NCI-H748 (cell line): ENCODE measurements at regions not wholly inside any gene's neighbourhood (a gene's known extent, or its start where the extent isn't known, plus 50 kb on each side); places are given as distances from the start of the nearest gene placed in this dataset.
A peak's percentile ranks its signal among the peaks of the same experiment; 100 is the strongest.

Source experiments
- DNase-seq: peaks from one replicate; lab custom pipeline; 2025; ENCODE audit not compliant: unreplicated experiment; lab: John Stamatoyannopoulos, UW

DNA sequence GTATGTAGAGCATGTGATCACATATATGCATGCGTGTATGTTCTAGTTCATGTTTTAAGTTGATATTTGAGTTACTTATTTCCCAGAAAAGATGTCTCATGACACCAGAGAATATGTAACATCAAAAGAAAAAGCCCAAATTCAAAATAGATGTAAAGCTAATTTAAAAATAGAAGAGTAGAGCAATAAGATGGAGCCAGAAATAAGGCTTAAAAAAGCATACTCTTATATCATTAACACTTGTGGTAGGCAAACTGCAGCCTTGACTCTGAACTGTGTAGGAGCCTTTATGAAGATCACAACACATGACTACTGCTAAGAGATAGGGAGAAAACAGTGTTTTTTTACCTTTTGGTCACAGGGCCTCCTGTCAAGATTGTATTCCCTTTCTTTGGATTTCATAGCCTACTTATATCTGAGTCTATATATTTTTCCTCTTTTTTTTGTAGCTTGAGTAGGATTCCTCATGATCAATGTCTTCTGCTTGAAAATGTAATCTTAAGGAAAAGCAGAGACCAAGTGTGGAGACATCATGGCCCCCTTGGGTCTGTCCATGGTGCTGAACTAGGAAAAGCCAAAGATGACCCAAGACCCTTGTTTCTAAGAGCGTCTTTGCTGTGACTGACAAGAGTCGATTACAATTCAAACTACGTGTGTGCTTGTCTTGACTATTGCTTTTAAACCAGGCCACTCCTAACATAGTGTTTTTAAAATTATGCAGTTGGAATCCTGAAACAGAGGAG lies 390.4 kb downstream of the SHISA9 start:
- DNase-seq = no peak

DNA sequence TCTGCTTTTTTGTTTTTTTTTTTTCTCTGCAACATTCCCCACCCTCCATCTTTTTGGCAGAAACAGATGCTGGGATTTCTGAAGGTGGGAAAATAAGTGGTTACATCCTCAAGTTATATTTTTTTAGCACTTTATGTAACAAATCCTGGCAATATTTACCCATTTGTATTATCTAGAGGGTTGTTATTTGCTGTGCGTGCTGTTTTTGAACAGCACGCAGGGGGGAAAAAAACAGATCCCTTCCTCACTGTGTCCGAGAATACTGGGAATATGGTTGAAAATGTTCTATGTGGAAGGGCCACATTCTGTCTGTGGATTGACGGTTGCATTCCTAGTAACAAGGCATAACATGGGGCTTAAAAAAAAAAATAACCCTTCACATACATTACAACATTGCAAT lies 394.8 kb downstream of the SHISA9 start:
- no peak for DNase-seq

- no peak for DNase-seq
Measured at GRCh38 chr16:13298666-13299065, 397.3 kb downstream of the SHISA9 start.

DNA sequence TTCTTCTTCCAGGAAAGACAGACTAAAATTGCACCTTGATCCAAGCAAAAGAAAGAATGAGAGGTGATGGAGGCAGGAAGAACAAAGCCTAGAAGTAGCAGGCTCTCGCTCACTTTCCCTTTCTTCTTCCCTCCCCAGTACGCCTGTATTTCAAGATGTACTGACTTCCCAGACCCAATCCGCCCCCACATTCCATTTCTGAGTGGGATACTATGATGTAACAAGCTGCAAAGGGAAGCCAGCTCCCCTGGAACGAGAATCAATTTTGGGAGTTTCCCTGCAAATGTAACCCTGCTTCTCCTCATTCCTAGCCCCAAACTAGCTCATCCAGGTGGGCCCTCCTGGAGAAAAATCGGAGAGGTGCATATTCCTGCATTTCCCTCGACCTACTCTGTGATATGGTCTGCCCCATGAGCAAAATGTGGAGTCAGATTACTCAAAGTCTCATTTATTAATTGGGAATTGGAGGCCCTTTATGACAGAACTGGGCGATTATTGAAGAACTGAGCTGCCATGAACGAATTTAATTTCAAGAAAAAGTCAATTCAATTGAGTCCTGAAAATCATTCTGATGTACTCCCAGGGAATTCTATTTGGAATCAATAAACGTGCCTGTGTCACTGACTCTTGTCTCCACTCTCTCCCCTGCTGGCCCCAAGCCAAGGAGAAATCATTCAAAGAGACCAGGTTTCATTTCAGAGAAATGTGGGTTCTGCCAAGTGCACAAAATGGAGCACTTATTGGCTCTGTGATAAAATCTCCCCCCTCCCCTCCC lies 398.9 kb downstream of the SHISA9 start:
- DNase-seq = no peak

GRCh38 chr16:13305019-13305755 lies 403.8 kb downstream of the SHISA9 start:
- DNase-seq = no peak

GRCh38 chr16:13306161-13306995 lies 405.0 kb downstream of the SHISA9 start:
- no peak for DNase-seq

DNA sequence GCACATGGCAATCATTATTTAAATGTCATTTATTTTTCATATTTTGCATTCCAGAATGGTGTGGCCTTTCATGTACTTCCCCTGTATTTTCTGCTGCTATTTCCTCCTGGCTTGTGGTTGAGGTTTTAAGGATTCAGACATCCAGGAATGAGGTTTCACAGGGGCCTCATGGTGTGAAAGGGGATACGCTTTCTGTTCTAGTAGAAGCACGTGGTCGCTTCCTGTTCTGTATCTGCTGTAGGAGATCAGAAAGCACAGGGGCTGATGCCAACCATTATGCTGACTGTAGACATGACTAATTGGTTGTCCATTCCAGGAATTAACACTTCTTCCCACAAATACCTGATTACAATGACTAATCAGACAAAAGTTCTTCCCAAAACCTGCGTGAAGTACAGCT lies 405.9 kb downstream of the SHISA9 start:
- no peak for DNase-seq

DNA sequence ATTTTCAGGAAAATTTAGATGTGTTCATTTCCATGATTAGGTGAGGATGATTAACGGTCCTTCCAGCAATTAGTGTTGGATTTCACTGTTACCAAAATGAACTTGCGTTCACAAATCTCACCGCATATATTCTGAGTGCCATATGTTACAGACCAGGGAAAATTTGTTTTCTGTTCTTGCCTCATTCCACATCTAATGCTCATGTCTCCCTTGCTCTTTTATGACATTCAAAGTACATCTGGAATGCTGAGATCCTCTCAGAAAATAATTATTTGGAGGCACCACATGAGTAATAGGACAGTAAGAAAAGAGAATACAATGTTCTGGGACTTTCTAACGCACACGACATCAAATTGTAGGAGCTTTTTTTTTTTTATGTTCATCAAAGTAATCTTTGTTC lies 406.5 kb downstream of the SHISA9 start:
- DNase-seq = no peak

DNA sequence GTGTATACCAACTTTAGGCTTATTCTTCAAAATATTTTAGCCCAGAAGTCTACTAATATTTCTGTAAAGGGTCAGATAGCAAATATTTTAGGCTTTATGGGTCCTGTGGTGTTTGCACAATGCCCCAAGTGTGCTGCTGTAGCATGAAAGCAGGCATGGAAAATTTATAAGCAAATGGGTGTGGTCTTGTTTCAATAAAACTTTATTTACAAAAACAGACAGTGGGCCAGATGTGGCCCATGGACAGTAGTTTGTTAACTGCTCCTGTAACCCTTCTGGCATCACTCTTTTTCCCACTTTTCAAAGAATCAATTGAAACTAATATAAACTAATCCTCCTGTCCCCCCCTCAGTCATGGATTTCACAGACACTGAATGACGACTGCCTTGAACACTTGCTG lies 410.7 kb downstream of the SHISA9 start:
- DNase-seq = no peak

DNA sequence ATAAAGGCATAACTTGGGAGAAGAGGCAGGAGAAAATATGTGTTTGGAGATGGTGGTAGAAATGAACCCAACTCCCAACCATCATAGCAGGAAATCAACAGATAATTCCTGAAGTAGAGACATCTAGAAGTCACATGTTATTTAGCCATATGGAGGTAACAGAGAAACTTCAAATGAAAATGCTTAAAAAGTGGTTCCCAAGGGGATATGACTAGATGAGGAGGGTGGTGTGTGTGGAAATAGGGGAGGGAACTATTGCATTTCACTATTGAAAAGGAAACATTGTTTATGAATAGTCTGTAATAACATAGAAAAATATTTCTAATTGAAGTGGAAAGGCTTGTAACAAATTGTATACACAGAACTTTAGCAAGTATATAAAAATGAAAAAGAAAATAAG lies 412.0 kb downstream of the SHISA9 start:
- DNase-seq = no peak

DNA sequence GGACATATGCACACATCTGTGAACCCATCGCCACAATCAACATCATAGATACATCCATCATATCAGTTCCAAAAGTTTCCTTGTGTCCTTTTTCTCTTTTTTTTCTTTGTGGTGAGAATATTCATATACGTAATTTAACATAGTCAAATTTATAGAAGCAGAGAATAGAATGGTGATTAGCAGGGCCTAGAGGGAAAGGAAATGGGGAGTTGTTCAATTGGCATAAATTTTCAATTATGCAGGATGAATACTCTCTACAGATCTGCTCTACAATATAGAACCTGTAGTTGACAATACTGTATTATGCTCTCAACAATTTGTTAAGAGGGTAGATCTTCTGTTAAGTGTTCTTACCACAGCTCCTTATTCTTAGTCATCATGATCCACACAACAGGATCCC lies 413.2 kb downstream of the SHISA9 start:
- no peak for DNase-seq

DNA sequence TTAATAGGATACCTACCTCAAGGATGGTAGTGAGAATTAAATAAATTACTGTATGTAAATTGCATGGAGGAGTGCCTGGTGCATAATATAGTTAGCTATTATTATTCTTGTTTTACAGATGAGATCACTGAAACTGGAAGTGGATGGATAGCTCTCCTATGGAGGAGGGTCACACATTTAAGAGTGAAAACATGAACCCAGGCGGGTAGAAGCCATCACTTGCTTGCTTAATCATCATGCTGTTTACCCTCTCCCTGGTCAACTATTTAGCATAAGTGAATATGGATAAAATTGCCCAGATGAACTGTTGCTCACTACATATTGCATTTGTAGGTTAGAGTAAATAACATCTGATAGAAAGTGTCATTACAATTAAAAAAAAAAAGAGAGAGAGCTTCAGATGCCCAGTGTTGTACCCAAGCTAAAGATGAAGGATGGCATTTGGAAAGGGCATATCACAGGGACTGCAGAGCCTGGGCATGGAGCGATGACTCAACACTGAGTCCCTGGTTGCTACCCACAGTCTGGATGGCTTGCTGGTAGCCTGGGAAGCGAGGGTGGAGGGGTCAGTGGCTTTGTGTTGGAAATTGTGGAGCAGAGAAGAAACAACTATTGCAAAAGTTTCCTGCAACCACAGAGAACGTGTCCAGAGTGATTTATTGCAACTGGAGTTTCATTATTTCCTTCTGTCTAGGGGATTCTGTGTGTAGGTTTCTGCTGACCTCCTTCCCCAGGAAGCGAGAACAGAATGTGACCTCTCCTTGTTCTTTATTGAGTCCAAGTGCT lies 414.4 kb downstream of the SHISA9 start:
- no peak for DNase-seq

GRCh38 chr16:13322336-13322735 lies 420.9 kb downstream of the SHISA9 start:
- DNase-seq = no peak

DNA sequence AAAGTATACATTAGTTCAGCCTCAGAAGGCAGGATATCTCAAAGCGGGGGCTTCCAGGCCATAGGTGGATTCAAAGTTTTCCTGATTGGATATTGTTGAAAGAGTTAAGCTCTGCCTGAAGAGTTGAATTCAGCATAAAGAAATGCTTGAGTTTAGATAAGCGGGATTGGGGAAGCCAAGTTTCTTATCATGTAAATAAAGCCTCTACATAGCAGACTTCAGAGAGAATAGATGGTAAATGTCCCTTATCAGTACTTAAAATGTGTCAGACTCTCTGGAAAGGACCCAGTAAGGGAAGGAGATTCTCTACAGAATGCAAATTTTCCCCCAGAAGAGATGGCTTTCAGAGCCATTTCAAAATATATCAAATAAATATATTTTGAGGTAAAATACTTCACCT lies 423.5 kb downstream of the SHISA9 start:
- DNase-seq = no peak

GRCh38 chr16:13325396-13325795 lies 424.0 kb downstream of the SHISA9 start:
- no peak for DNase-seq

DNA sequence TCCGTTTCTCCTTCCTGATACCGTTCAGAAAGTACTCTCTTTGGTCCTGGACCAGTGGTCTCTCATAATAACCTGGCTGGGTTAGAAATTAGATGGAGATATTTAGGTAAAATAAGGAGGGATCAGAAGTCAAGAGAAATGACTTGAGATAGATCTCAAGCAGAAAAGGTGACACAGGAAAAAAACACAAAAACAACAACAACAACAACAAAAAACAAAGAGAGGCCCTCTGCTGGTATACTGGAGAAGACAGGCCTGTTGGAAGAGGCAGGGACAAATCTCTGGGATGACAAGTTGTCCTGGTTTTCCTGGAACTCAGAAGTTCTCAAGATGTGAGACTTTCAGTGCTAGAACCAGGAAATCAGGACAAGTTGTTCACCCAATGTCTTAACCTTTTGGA lies 430.5 kb downstream of the SHISA9 start:
- DNase-seq = no peak

- DNase-seq = no peak
Measured at GRCh38 chr16:13332713-13333255, 431.4 kb downstream of the SHISA9 start.

DNA sequence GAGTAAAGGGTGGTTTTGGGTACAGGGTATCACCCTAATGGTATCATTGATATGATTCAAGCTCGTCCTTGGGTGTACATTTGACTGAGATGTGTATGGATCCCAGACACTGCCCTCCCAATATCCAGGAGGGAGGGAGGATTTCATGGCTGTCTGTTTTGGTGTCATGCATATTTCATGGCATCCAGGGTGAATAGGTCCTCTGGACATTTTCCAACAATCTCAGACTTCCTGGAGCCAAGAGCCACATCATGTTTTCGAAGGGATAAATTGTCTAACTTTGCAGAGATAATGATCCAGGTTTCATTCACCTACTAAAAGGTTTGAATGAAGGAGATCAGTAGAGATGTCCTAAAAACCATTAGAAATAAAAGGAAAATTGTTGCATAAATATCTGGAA lies 431.9 kb downstream of the SHISA9 start:
- DNase-seq = peak; percentile 57

- DNase-seq = no peak
Measured at GRCh38 chr16:13335879-13336278, 434.5 kb downstream of the SHISA9 start.

DNA sequence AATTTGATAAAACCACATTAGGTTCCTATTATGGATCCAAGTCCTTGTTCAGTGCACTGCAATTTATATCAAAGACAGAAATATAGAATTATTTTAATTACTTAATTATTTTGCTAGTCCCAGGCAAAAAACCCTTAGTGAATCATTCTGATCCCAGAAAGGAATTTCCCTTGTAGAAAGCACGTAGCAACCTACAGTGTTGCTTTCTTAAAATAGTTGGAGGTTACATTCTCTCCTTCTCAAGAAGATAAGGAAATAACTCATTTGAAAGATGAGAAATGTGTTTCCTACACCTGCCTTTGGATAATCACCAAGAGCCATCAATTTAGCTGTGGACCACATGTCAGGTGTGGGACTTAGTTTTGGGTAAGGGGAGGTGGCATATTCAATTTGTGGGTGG lies 434.9 kb downstream of the SHISA9 start:
- no peak for DNase-seq
